Skin epidermis (tissue), 12 donors: ENCODE measurements at regions not wholly inside any gene's neighbourhood (a gene's known extent, or its start where the extent isn't known, plus 50 kb on each side); places are given as distances from the start of the nearest gene placed in this dataset.

Source experiments
- H3K27ac ChIP-seq, 21 experiments: fragments of 200-600 bp; sonication (generic) in 11 of 21; one replicate each; pipeline ENCODE4 v1.5.0; 2020; ENCODE audit warnings: mild to moderate bottlenecking in 3 of 21, inconsistent platforms in 2 of 21, moderate library complexity in 2 of 21
- H3K4me3 ChIP-seq, 7 experiments: fragments of 200-600 bp; sonication (generic) in 2 of 7; one replicate each; pipeline ENCODE4 v1.5.0; 2020; ENCODE audit warnings: inconsistent platforms in 2 of 7, mild to moderate bottlenecking in 2 of 7, moderate library complexity in 1 of 7

GRCh38 chr3:175869404-175869803 lies 1010.3 kb downstream of the NAALADL2 start:
- Histone ChIP-seq H3K4me3 (no peak overlapping the region), H3K27ac (no peak overlapping the region)

- Histone ChIP-seq H3K4me3 (no peak overlapping the region), H3K27ac (no peak overlapping the region)
Observed at GRCh38 chr3:175868626-175869025, 1009.5 kb downstream of the NAALADL2 start.

GRCh38 chr3:175865724-175866123 lies 1006.6 kb downstream of the NAALADL2 start:
- no peak overlapping the region for H3K27ac ChIP-seq
- H3K4me3 ChIP-seq, result no peak overlapping the region

DNA sequence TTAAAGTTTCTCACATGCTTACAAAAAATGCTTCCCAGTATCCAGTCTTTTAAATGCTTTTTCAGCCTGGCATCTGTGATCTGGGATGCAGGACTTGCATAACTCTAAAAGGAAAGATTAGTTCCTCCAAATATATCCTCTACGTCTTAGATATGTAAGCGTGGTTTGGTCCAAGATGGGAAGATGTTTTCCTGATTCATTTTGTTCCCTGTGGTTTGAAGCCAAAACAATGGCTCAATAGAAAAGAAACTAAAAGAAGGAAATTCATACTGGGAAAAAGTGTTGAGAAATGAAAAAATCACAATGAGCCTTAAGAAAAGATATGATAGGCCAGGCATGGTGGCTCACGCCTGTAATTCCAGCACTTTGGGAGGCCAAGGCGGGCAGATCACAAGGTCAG lies 1002.8 kb downstream of the NAALADL2 start:
- Histone ChIP-seq H3K27ac (no peak overlapping the region), H3K4me3 (no peak overlapping the region)
